HG02798 (cell line): ENCODE measurements at regions not wholly inside any gene's neighbourhood (a gene's known extent, or its start where the extent isn't known, plus 50 kb on each side); places are given as distances from the start of the nearest gene placed in this dataset.
"Not testable (repeated sequence)": the region's sequence is repeated elsewhere in the genome, so short reads cannot be mapped to it uniquely, and the experiment has no call there.

Source experiments
- ATAC-seq: cut with Tn5 transposase; IDR thresholded peaks from one replicate; pipeline ENCODE4 v1.9.1; 2021; ENCODE audit warnings: mild to moderate bottlenecking; ENCODE audit not compliant: unreplicated experiment, poor library complexity

DNA sequence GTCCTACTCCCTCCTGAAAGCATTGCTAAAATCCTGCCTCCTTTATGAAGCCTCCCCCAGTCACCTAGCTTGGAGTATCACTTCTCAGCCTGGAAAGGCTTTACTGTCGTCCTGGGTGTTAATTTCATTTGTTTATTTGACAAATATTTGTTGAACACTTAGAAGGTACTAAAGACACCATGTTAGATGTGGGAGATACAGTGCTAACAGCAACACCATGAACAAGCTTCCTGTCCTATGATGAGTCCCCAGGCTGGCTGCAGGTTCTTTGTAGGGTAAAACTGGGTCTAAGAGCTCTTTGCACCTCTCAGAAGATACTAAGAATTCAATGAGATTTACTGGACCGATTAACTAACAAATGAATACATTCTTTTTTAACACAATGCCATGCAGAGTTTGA lies 109.2 kb upstream of the TMEM170B start:
- ATAC-seq: no peak

DNA sequence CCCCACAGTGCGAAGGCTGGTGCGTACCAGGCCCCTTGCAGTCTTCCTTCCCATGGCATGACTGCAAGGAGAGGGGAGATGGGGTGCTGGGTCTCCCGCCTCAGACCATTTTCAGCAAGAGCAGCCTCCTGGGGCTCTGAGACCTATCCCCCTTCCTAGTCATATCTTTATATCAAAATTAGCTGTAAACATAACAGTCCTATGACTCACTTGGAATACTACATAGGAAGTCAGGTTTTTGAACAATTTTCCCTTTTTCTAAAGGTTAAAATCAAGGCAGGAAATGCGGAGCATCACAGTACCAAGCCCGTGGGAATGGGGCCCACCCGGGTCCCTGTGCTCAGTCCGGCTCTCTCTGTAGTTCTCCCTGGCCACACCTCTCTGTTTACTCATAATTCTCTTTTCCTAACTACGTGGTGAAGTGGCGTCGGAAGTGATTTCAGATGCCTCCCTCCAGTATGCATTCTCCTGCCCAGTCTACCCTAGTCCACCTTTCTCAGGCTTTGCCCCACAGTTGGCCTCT lies 109.8 kb upstream of the TMEM170B start:
- no peak for ATAC-seq

DNA sequence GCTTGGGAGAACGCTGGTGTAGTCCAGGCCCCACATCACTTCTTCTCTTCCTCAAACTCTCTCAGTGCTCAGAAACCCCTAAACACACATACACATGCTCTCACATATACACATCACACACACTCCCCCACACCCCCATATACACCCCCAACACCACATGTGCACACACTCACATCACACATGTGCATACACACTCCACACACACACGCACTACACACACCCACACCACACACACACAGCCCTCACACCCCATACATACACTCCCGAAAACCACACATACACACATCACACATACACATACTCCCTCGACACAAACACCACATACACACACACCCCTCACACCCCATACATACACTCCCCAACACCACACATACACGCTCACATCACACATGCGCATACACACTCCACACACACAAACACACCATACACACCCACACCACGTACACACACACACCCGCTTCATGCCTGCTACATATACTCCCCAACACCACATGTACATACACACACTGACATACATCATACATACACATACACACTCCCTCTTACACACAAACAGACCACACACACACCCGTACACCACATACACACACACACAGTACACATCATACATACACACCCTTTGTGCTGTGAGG lies 110.3 kb upstream of the TMEM170B start:
- no peak for ATAC-seq

DNA sequence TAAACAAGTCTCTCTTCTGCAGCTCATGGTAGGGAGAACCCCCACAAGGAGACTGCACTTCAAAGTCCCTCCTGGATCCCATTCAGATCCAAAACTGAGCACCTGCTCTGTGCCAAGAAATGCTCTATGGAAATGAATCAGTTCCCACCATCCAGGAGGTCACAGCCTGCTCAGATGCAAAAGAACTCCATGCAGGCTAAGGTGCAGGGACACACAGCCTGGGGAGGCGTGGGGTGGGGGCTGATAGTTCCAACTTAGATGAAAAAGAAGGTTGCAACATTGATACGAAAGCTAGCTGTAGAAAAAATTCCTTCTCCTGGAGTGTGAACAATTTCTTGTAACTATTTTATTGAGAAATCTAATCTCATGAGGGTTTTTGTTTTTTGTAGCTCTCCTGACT lies 111.0 kb upstream of the TMEM170B start:
- no peak for ATAC-seq

DNA sequence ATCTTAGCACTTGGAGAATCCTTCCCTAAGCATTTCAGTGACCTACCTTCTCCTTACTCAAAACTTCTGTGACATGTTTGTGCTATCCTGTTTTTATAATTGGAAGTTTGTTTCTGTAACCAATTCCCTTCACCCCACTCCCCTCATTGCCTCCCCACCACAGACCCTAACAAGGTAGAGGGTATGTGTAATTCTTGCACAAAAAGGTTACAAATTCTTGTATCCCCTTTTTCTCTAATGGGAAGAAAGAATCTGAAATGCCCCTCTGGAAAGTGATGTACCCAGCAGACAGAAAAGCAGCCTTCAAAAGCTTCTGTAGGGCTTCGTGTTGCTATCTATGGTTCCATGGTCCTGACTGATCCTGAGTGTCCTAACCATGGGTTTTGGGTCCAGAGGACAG lies 111.7 kb upstream of the TMEM170B start:
- no peak for ATAC-seq

DNA sequence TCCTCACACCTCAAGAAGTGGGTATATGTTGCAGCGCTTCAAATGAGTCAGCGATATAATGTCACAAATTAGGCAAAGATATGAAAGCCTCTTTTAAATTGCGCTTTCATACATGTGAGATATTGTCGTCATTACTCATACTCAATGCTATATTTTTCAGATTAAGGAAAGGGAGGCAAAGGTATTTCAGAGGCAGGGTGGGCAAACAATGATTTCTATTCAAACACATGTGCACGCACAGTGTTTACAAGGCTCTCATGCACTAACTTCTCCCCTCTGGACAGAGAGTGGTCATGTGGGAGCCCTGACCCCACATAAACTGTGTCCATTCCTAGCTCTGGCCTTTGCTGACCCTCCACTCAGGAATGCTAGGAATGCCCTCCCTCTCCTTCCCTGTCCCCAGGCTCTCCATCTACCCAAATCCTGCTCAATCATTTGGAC lies 112.1 kb upstream of the TMEM170B start:
- ATAC-seq: no peak

DNA sequence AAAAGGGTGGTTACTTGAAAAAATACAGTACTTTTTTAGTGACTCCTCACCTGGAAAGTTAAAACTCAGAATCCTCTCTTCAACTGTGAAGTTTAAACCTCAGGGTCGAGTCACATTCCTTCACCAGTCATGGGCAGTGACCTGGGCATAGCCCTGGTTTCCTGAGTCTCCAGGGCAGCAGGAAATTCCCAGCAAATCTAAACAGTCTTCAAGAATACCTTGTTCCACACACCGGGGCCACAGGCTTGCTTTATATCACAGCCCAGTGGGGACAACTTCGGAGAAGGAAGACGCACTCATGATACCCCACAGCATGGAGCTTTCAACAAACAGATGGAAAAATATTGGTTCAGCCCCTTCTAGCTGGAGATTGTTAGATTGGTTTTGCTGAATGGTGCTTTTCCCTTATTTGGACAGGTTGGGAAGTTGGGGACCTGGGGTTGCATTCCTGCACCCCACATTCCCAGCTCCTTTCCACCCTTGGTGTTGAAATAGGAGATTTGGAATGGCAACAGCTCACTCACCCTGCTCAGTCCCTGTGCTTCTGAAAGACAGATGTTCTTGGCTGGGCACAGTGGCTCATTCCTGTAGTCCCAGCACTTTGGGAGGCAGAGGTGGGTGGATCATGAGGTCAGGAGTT lies 113.0 kb upstream of the TMEM170B start:
- no peak for ATAC-seq

DNA sequence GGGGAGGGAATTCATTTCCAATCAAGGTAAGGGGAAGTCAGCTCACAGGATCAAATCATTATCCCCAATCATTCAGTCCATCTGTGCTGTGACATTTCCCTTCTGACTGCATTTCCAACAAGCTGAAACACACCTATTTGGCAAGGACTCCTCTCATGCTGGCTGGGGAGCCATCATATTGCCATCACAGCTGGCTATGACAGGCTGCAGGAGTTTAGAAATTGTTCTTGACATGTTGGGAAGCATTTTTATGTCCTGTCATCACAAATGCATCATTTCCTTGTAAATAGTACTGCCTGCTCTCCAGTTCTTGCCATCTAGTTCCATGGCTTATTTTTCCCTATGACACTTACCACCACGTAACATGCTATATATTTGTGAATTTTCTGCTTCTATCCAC lies 113.9 kb upstream of the TMEM170B start:
- no peak for ATAC-seq

DNA sequence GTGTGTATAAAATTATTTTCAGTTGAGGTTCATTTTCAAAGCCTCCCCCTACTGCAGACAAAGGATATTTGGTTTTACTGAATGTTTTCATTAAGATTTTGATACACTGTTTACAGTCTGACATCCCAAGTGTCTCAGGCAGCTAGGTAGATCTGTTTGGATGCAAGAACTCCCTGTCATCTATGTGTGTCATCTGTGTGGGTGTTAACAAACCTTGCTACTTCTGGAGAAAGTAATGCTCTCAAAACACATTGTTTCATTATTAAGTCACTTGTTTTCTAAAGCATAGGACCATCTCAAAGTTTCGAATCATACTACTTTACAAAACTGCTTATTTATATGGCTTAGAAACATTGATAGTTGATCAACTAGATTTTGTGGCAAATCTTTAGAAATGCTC lies 114.5 kb upstream of the TMEM170B start:
- ATAC-seq: no peak

DNA sequence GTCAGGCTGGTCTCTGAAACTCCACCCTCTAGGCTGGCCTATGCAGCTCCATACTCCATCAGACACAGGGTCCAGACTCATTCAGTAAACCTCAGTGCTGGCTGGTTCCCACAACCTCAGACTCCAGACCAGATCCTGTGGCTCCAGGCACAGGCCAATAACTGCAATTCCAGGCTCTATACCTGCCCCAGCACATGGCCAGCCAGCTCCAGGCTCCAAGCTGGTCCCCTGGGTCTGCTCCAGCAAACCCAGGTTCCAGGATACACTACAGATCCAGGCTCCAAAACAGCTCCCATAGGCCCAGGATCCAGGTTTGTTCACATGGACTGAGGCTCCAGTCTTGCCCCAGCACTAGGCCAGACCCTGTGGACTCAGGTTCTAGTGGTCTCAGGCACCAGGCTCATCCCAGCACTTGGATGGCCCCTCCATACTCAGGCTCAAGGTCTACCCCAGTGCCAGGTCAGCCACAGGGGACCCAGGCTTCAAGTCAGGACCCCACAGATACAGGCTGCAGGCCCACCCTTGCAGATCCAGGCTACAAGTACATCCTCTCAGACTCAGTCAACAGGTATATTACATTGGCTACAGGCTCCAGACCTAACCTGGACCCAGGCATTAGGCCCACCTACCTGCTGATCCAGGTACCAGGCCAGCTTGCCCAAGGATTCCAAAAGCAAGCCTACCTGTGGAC lies 117.6 kb upstream of the TMEM170B start:
- no peak for ATAC-seq

DNA sequence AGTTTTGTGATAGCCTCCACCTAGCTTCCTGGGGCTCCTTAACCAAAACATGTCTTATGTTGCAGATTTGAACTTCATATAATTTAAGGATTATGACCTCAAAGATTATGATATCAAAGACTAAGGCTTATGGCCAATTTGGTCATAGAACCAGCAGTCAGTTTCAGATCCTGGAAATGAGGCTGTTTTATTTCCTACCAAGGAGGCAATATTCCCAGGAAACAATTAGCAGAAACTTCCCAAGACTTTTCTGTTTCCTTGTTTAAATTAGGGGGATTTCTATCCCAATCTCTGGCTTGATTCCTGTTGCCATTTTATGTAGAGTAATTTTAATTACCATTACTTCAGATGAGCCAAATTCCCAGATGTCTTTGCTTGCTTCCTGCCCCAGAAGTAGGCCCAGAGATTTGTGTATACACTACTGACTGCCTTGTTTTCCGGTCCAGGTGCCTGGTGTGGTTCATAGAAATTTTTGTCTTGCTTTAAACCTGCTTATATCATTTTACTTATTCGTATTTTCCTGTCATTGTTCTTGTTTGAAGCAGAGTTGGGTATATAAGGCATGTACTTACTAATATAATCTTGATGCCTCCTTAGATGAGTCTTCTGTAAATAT lies 119.2 kb upstream of the TMEM170B start:
- no peak for ATAC-seq

DNA sequence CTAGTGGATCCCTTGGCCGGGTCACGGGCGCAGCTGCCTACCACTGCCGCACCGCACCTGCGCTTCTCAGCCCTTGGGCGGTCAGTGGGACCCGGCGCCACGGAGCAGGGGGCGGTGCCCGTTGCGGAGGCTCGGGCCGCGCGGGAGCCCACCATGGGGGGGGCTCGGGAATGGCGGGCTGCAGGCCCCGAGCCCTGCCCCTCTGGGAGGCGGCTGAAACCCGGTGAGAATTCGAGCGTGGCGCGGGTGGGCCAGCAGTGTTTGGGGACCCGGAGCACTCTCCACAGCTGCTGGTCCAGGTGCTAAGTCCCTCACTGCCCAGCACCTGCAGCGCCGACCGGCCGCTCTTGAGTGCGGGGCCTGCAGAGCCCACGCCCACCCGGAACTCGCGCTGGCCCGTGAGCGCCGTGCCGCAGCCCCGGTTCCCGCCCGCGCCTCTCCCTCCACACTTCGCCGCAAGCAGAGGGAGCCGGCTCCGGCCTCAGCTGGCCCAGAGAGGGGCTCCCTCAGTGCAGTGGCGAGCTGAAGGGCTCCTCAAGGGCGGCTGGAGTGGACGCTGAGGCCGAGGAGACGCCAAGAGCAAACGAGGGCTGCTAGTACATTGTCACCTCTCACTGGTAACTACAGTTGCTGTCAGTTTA lies 120.5 kb upstream of the TMEM170B start:
- no peak for ATAC-seq

DNA sequence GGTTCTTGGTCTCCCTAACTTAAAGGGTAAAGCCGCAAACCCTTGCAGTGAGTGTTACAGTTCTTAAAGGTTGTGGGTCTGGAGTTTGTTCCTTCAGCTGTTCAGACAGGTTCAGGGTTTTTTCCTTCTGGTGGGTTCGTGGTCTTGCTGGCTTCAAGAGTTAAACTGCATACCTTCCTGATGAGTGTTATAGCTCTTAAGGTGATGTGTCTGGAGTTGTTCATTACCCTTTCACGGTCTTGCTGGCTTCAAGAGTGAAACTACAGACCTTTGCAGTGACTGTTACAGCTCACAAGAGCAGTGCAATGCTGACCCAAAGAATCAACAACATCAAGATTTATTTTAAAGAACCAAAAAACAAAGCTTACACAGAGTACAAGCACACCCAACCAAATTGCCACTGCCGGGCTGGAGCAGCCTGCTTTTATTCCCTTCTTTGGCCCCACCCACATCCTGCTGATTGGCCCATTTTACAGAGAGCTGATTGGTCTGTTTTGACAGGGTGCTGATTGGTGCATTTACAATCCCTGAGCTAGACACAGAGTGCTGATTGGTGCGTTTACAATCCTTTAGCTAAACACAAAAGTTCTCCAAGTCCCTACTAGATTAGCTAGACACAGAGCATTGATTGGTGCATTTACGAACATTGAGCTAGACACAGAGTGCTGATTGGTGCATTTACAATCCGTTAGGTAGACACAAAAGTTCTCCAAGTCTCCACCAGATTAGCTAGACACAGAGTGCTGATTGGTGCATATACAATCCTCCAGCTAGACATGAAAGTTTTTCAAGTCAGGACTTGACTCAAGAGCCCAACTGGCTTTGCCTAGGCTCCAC lies 121.2 kb upstream of the TMEM170B start:
- not testable (repeated sequence) for ATAC-seq

DNA sequence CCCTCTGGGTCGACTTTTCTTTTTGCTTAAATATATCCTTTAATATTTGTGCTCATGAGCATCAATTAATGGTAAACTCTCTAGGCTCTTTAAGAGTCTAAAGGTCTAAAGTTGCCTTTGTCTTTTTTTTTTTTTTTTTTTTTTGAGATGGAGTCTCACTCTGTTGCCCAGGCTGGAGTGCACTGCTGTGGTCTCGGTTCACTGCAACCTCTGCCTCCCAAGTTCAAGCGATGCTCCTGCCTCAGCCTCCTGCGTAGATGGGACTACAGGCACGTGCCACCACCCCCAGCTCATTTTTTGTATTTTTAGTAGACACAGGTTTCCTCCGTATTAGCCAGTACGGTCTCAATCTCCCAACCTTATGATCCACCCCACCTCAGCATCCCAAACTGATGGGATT lies 122.0 kb upstream of the TMEM170B start:
- ATAC-seq: no peak

DNA sequence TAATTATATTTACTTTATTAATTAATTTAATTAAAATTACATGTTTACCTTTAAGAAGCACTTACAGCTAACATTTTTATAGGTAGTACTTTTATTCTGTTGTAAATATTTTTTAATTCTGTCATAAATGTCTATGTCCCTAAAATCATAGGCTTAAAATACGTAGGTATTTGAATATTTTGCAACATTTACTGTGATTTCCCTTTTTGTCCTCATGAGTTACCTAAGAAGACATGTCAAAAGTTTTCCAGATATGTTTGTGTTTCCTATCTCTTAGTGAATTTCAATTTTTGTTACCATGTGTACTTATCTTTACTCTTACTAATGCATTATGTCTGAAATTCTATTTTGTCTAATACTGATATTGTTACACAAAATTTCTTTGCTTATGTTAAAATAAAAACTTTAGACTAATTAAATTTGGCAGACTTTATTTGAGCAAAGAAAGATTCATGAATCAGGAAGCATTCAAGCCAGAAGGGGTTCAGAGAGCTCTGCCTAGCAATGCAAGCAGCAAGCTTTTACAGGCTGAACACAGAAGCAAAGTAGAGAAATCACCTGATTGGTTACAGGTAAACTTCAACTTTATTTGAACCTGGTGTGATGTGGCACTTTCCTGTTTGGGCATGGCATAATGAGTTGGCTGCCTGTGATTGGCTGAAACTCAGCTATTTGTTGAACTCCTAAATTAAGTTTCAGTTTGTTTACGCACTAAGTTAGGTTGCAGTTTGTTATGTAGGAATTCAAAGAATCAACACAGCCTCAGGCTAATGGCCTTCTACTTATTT lies 123.2 kb upstream of the TMEM170B start:
- peak; percentile 55 for ATAC-seq

DNA sequence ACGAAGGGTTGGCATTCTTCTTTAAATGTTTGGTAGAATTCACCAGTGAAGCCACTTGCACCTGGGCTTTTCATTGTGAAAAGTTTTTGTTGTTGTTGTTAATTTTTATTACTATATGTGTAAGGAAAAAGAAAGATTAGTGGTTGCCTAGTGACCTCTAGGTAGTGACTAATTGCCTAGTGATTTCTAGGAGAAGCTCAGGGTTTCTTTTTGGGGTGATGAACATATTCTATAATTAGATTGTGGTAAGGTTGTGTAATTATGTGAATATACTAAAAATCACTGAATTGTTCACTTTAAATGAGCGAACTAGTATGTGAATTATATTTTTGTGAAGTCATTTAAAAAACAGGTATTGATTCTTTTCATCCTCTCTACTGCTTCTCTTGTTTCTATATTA lies 123.8 kb upstream of the TMEM170B start:
- ATAC-seq: no peak

DNA sequence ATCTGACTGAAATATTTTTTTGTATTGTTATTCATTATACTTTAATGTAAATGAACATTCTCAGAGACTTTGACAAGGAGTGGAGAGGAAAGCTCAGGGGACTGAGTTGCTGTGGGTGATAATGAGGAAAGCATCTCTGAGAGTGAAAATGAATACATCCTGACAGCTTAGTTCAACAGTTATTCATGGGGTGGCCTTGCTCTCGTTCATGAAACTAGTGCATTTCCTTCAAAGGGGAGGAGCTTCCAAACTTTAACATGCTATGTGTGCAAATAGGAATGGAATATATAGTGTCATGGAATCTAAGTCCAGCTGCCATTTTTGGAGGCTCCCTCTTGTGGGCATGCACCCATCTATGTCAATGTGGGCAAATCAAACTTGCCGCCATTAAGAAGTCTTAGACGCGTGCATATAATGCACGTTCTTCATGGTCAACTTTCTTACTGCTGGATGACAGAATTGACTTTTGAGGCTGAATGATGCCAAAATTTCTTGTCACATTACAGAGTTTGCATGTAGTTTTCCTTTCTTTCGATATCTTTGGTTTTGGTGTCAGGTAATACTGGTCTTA lies 124.3 kb upstream of the TMEM170B start:
- ATAC-seq: no peak

DNA sequence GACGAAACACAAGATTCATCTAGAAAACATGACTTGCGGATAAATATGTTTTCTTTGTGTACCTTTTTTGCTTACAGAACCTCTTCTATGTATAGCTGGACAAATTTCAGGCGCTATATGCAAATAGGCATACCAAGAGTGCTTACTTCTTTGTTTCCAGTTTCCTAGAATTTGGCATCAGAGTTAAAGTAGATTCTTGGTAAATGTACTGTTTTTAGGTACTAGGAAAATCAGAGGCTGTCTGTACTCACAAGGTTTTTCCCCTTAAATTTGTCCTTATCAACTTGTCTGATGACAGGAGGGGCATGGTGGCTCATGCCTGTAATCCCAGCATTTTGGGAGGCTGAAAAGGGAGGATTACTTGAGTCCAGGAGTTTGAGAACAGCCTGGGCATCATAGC lies 124.9 kb upstream of the TMEM170B start:
- ATAC-seq: no peak

DNA sequence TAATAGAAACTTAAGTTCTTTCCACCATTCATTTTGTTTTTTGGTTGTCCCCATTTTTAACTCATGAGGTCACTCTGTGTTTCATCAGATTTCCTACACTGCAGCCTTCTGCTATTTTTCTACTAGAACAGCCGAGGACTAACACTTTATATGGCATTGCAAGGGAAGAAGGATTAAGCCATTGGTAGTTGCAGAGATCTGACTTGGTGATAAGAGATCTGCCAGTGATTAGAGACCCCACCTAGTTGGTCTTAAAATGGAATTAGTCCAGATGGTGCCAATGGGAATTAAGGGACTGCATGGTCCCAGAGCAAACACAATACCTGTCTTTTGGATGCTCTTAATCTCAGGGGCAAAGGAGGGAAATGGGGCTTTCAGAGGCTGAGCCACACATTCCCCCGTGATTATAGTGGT lies 125.5 kb upstream of the TMEM170B start:
- no peak for ATAC-seq
